ENCODE measurements at regions not wholly inside any gene's neighbourhood (a gene's known extent, or its start where the extent isn't known, plus 50 kb on each side); places are given as distances from the start of the nearest gene placed in this dataset.

DNA sequence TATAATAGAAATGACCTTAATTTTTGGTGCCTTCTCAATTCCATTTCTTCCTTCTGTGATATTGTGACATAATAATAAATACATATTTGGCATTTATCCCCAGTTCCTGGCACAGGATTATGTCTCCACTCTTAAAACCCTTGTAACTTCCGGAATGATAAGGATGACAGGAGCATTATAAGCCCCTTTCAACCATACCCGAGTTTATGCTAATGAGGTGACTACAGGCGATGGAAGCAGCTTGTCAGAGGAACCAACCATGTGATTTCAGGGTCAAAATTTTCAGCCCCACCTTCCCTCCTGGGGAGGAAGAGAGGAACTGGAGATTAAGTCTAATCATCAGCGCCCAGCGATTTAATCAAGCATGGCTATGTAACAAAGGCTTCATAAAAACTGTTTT lies 528.5 kb upstream of the CRIM1 start:
- ATAC-seq (ENCODE audit: insufficient read depth, low FRiP score) (no peak), DNase-seq (peak in 2 of 3 donors; percentile 39 to 42)
- H3K27ac ChIP-seq (ENCODE audit: low read depth in 1 of 2, low read length in 1 of 2) = no peak overlapping the region
- no peaks in the 10 kb centered on the region for H3K27me3 ChIP-seq (ENCODE audit: control insufficient read depth in 3 of 3, insufficient read depth in 3 of 3, low read length in 2 of 3)
- no peak overlapping the region for H3K4me3 ChIP-seq
- peaks cover 0 to 4% (median 0%) of the 10 kb centered on the region in 5 donors for H3K4me1 ChIP-seq (ENCODE audit: control insufficient read depth in 5 of 5, insufficient read depth in 5 of 5, low read length in 5 of 5)
- H3K9me3 ChIP-seq (ENCODE audit: control insufficient read depth in 4 of 4, insufficient read depth in 3 of 4, low read length in 3 of 4) = no peaks in the 10 kb centered on the region
- TF ChIP-seq, protein P1, sequence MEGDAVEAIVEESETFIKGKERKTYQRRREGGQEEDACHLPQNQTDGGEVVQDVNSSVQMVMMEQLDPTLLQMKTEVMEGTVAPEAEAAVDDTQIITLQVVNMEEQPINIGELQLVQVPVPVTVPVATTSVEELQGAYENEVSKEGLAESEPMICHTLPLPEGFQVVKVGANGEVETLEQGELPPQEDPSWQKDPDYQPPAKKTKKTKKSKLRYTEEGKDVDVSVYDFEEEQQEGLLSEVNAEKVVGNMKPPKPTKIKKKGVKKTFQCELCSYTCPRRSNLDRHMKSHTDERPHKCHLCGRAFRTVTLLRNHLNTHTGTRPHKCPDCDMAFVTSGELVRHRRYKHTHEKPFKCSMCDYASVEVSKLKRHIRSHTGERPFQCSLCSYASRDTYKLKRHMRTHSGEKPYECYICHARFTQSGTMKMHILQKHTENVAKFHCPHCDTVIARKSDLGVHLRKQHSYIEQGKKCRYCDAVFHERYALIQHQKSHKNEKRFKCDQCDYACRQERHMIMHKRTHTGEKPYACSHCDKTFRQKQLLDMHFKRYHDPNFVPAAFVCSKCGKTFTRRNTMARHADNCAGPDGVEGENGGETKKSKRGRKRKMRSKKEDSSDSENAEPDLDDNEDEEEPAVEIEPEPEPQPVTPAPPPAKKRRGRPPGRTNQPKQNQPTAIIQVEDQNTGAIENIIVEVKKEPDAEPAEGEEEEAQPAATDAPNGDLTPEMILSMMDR (IDR thresholded peaks at IDR 0.05; ENCODE audit: control extremely low read depth, extremely low read depth) = no peak
- no peak overlapping the region for H3K9ac ChIP-seq (ENCODE audit: insufficient read depth in 1 of 2, low read length in 2 of 2)
- no peaks in the 10 kb centered on the region for H3K36me3 ChIP-seq (ENCODE audit: control insufficient read depth in 4 of 4, insufficient read depth in 4 of 4, low read length in 4 of 4)
- WGBS, 2 donors = 78 to 91% methylated on average over 5 of the region's 5 CpGs

DNA sequence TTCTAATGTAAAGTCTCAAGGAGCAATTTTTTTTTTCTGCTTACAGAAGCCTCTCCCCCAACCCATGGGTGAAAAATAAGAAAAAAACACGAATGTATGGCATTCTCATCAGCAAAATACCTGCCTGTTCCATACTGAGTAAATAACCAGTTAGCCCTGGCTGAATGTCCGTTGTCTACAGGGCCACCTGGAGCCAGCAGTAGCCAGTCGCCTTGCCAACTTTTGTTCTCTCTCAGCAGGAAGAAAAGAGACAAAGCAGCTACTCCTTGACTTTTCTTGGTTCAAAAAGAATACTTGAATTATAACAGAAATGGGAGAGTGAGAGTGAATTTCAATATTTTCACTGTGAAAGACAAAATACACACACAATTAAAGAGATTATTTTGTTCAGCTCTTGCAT lies 532.9 kb upstream of the CRIM1 start:
- DNase-seq (no peak), ATAC-seq (ENCODE audit: insufficient read depth, low FRiP score) (no peak)
- TF ChIP-seq, protein P1 (IDR thresholded peaks at IDR 0.05; ENCODE audit: control extremely low read depth, extremely low read depth) = no peak
- WGBS, 2 donors = 39 to 56% methylated on average over 3 of the region's 3 CpGs
- H3K4me3 ChIP-seq = no peak overlapping the region
- no peaks in the 10 kb centered on the region for H3K27me3 ChIP-seq (ENCODE audit: control insufficient read depth in 3 of 3, insufficient read depth in 3 of 3, low read length in 2 of 3)
- no peak overlapping the region for H3K27ac ChIP-seq (ENCODE audit: low read depth in 1 of 2, low read length in 1 of 2)
- no peaks in the 10 kb centered on the region for H3K36me3 ChIP-seq (ENCODE audit: control insufficient read depth in 4 of 4, insufficient read depth in 4 of 4, low read length in 4 of 4)
- H3K9ac ChIP-seq (ENCODE audit: insufficient read depth in 1 of 2, low read length in 2 of 2) = no peak overlapping the region
- H3K4me1 ChIP-seq (ENCODE audit: control insufficient read depth in 5 of 5, insufficient read depth in 5 of 5, low read length in 5 of 5) = peaks cover 0 to 4% (median 0%) of the 10 kb centered on the region in 5 donors
- no peaks in the 10 kb centered on the region for H3K9me3 ChIP-seq (ENCODE audit: control insufficient read depth in 4 of 4, insufficient read depth in 3 of 4, low read length in 3 of 4)

DNA sequence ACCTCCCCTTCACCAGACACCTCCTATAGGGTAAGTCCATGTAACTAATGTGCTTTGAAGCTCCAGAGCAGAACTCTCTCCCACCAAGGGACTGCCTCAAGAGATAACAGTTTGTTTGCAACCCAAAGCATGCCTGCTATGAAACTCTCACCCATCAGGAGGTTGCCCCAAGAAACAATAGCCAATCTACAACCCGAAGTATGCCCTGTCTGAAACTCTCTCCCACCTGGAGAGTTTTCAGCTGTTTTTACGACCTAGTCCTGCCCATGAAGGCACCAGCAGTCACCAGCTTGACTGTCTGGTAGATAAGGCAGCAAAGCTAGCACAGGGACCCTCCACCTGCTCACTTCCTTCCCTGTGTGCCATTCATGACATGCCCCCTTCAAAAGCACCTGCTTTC lies 533.9 kb upstream of the CRIM1 start:
- Histone ChIP-seq H3K9ac (ENCODE audit: insufficient read depth in 1 of 2, low read length in 2 of 2) (no peak overlapping the region), H3K4me1 (ENCODE audit: control insufficient read depth in 5 of 5, insufficient read depth in 5 of 5, low read length in 5 of 5) (no peaks in the 10 kb centered on the region), H3K27ac (ENCODE audit: low read depth in 1 of 2, low read length in 1 of 2) (no peak overlapping the region), H3K9me3 (ENCODE audit: control insufficient read depth in 4 of 4, insufficient read depth in 3 of 4, low read length in 3 of 4) (no peaks in the 10 kb centered on the region), H3K27me3 (ENCODE audit: control insufficient read depth in 3 of 3, insufficient read depth in 3 of 3, low read length in 2 of 3) (no peaks in the 10 kb centered on the region), H3K4me3 (no peak overlapping the region), H3K36me3 (ENCODE audit: control insufficient read depth in 4 of 4, insufficient read depth in 4 of 4, low read length in 4 of 4) (no peaks in the 10 kb centered on the region)
- DNase-seq = no peak
- ATAC-seq (ENCODE audit: insufficient read depth, low FRiP score) = no peak
- 40 to 46% methylated on average over 2 of the region's 2 CpGs for WGBS, 2 donors
- TF ChIP-seq, protein P1 (IDR thresholded peaks at IDR 0.05; ENCODE audit: control extremely low read depth, extremely low read depth) = no peak

DNA sequence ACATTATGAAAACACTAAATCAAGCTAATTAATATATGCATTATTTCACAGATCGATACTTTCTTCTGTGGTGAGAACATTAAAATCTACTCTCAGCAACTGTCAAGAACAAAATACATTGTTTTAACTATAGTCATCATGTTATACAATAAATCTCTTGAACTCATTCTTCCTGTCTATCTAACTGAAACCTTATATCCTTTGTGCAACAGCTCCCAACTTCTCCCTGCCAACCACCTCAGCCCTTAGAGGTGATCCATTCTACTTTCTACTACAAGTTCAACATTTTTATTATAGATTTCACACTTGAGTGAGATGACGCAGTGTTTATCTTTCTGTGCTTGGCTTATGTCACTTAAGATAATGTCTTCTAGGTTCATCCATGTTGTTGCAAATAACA lies 535.2 kb upstream of the CRIM1 start:
- Histone ChIP-seq H3K27me3 (ENCODE audit: control insufficient read depth in 3 of 3, insufficient read depth in 3 of 3, low read length in 2 of 3) (no peaks in the 10 kb centered on the region), H3K9ac (ENCODE audit: insufficient read depth in 1 of 2, low read length in 2 of 2) (no peak overlapping the region), H3K27ac (ENCODE audit: low read depth in 1 of 2, low read length in 1 of 2) (no peak overlapping the region), H3K36me3 (ENCODE audit: control insufficient read depth in 4 of 4, insufficient read depth in 4 of 4, low read length in 4 of 4) (no peaks in the 10 kb centered on the region), H3K4me1 (ENCODE audit: control insufficient read depth in 5 of 5, insufficient read depth in 5 of 5, low read length in 5 of 5) (no peaks in the 10 kb centered on the region), H3K9me3 (ENCODE audit: control insufficient read depth in 4 of 4, insufficient read depth in 3 of 4, low read length in 3 of 4) (no peaks in the 10 kb centered on the region), H3K4me3 (no peak overlapping the region)
- DNase-seq (no peak), ATAC-seq (ENCODE audit: insufficient read depth, low FRiP score) (no peak)
- WGBS, 2 donors = 81 to 84% methylated on average over 2 of the region's 2 CpGs
- TF ChIP-seq, protein P1 (IDR thresholded peaks at IDR 0.05; ENCODE audit: control extremely low read depth, extremely low read depth) = no peak

All from lung (tissue), 11 donors.